WTC11 (cell line): ENCODE measurements at regions not wholly inside any gene's neighbourhood (a gene's known extent, or its start where the extent isn't known, plus 50 kb on each side); places are given as distances from the start of the nearest gene placed in this dataset.

Experiments used
- TF ChIP-seq, protein P1 (sequence below): fragments of 200-600 bp; IDR thresholded peaks from 2 replicates; pipeline ENCODE4 v1.8.0; 2022; ENCODE audit warnings: antibody characterized with exemption
- TF ChIP-seq, protein P2 (sequence below): sonication (generic); formaldehyde crosslinking; IDR thresholded peaks from 2 replicates; pipeline ENCODE4 v1.8.1; 2022; ENCODE audit warnings: missing genetic modification reagents, borderline replicate concordance

DNA sequence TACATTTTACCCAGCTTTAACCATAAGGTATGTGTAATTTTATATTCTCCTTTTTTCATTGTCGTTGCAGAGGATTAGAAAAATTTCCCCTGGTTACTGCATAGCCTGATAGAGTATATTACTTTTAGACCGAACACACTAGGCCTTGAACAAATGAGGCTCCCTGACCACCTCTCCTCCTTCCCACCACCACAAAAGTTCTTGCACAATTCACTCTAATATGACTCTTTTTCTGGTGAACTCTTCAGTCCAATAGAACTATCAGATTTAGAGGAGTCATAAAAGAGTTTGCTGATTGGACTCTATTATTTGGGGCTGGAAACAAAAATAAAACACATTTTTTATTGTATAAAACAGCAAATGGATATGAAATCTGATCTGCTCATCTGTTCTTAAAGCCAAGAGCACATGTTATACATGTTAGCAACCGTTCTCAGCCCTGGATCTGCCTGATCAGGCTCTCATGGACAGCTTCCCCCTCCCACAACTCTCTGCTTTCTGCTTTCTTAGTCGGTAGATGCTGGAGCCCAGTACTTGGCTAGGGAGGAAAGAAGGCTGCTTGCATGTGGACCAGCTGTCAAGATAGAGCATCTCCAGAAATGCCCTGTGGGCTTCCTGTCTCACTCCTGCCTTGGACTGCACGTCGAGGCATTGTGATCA is 83.5 kb downstream of the CD164 start:
- TF ChIP-seq, protein P1, sequence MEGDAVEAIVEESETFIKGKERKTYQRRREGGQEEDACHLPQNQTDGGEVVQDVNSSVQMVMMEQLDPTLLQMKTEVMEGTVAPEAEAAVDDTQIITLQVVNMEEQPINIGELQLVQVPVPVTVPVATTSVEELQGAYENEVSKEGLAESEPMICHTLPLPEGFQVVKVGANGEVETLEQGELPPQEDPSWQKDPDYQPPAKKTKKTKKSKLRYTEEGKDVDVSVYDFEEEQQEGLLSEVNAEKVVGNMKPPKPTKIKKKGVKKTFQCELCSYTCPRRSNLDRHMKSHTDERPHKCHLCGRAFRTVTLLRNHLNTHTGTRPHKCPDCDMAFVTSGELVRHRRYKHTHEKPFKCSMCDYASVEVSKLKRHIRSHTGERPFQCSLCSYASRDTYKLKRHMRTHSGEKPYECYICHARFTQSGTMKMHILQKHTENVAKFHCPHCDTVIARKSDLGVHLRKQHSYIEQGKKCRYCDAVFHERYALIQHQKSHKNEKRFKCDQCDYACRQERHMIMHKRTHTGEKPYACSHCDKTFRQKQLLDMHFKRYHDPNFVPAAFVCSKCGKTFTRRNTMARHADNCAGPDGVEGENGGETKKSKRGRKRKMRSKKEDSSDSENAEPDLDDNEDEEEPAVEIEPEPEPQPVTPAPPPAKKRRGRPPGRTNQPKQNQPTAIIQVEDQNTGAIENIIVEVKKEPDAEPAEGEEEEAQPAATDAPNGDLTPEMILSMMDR, result no peak
- TF ChIP-seq, protein P2, sequence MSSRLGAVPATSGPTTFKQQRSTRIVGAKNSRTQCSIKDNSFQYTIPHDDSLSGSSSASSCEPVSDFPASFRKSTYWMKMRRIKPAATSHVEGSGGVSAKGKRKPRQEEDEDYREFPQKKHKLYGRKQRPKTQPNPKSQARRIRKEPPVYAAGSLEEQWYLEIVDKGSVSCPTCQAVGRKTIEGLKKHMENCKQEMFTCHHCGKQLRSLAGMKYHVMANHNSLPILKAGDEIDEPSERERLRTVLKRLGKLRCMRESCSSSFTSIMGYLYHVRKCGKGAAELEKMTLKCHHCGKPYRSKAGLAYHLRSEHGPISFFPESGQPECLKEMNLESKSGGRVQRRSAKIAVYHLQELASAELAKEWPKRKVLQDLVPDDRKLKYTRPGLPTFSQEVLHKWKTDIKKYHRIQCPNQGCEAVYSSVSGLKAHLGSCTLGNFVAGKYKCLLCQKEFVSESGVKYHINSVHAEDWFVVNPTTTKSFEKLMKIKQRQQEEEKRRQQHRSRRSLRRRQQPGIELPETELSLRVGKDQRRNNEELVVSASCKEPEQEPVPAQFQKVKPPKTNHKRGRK, result no peak
